Left colon (tissue), 2 donors: ENCODE measurements at regions not wholly inside any gene's neighbourhood (a gene's known extent, or its start where the extent isn't known, plus 50 kb on each side); places are given as distances from the start of the nearest gene placed in this dataset.
"Not testable (repeated sequence)": the region's sequence is repeated elsewhere in the genome, so short reads cannot be mapped to it uniquely, and the experiment has no call there.

Experiments used
- ATAC-seq: fragments of 200-7000 bp; cut with Tn5 transposase; one replicate; pipeline ENCODE4 v1.9.1; 2020; ENCODE audit warnings: mild to moderate bottlenecking, moderate library complexity
- DNase-seq, 2 donors: peaks; one replicate each; pipeline ENCODE4 v3.0.0-alpha.2; 2020
- intact Hi-C, 2 donors: fragments of 100-400 bp; cut with DNase I in 1 of 2; cut with micrococcal nuclease in 1 of 2; formaldehyde crosslinking; loops; one replicate each; pipeline versions ENCODE4 v1.11.2 to v1.14.0; 2022; cut with DNase I, micrococcal nuclease
- donor health status: DM: no; HTN: no; CAD: no.
- donor health status: DM: yes; HTN: yes; CAD: no.

- DNase-seq (no peak), ATAC-seq (no peak)
- intact Hi-C loops, result no loop called here
Observed at GRCh38 chrX:125175991-125176584, 143.6 kb upstream of the TEX13C start.

- intact Hi-C loops, result no loop called here
- DNase-seq, result no peak
- ATAC-seq, result no peak
Observed at GRCh38 chrX:125193921-125194320, 125.8 kb upstream of the TEX13C start.

- intact Hi-C loops, result no loop called here
- no peak for ATAC-seq
- no peak for DNase-seq
Observed at GRCh38 chrX:125198546-125198945, 121.1 kb upstream of the TEX13C start.

- DNase-seq (no peak), ATAC-seq (no peak)
- intact Hi-C loops, result no loop called here
Observed at GRCh38 chrX:125202591-125203248, 117.0 kb upstream of the TEX13C start.

GRCh38 chrX:125203365-125203736 is 116.3 kb upstream of the TEX13C start:
- DNase-seq (no peak), ATAC-seq (no peak)
- intact Hi-C loops, result no loop called here

GRCh38 chrX:125203737-125204578 is 115.7 kb upstream of the TEX13C start:
- DNase-seq (peak in 1 of 2 donors; percentile 4), ATAC-seq (no peak)
- intact Hi-C loops, result no loop called here

GRCh38 chrX:125204681-125205132 is 115.0 kb upstream of the TEX13C start:
- intact Hi-C loops, result no loop called here
- ATAC-seq, result no peak
- no peak for DNase-seq

- intact Hi-C loops, result no loop called here
- ATAC-seq (no peak), DNase-seq (peak; percentile 7 to 38)
Observed at GRCh38 chrX:125205133-125205917, 114.3 kb upstream of the TEX13C start.

GRCh38 chrX:125205918-125206665 is 113.6 kb upstream of the TEX13C start:
- no peak for ATAC-seq
- intact Hi-C loops, result no loop called here
- peak in 1 of 2 donors; percentile 4 for DNase-seq

GRCh38 chrX:125210146-125210545 is 109.5 kb upstream of the TEX13C start:
- DNase-seq (no peak), ATAC-seq (no peak)

GRCh38 chrX:125219852-125220251 is 99.8 kb upstream of the TEX13C start:
- ATAC-seq, result no peak
- intact Hi-C loops, result no loop called here
- DNase-seq, result no peak

More at GRCh38 chrX:125210146-125210545, 109.5 kb upstream of the TEX13C start:
- intact Hi-C loops, result no loop called here

GRCh38 chrX:125236955-125237354 is 82.7 kb upstream of the TEX13C start:
- no peak for ATAC-seq
- intact Hi-C loops, result no loop called here
- DNase-seq, result no peak

- no peak for ATAC-seq
- no peak for DNase-seq
- intact Hi-C loops, result no loop called here
Observed at GRCh38 chrX:125248931-125249330, 70.7 kb upstream of the TEX13C start.

GRCh38 chrX:125255759-125256158 is 63.9 kb upstream of the TEX13C start:
- intact Hi-C loops, ATAC-seq, DNase-seq: not testable (repeated sequence)

- DNase-seq, result no peak
- ATAC-seq, result no peak
- intact Hi-C loops, result no loop called here
Observed at GRCh38 chrX:125262836-125263235, 56.8 kb upstream of the TEX13C start.

- ATAC-seq, result no peak
- intact Hi-C loops, result no loop called here
- DNase-seq, result no peak
Observed at GRCh38 chrX:125266153-125266660, 53.5 kb upstream of the TEX13C start.
